Keratinocyte (primary cell): ENCODE measurements at regions not wholly inside any gene's neighbourhood (a gene's known extent, or its start where the extent isn't known, plus 50 kb on each side); places are given as distances from the start of the nearest gene placed in this dataset.

Experiments
- DNase-seq: peaks from one replicate; pipeline ENCODE4 v3.0.0-alpha.2; 2011; ENCODE audit warnings: low read depth, missing footprints, low spot score
- FAIRE-seq: peaks from 2 replicates; lab custom pipeline; 2011; peaks lifted over from hg19 to GRCh38; lab: Jason Lieb, UNC
- H2AFZ ChIP-seq: 2 replicates; pipeline ENCODE4 v1.6.0; 2012; ENCODE audit warnings: low read length, control low read depth, inconsistent platforms; ENCODE audit not compliant: control insufficient read depth
- H3K27ac ChIP-seq: 2 replicates; pipeline ENCODE4 v1.5.1; 2011; ENCODE audit warnings: low read length; ENCODE audit not compliant: control insufficient read depth, insufficient read depth
- H3K27me3 ChIP-seq: 3 replicates; pipeline ENCODE4 v1.6.0; 2011; ENCODE audit warnings: low read length; ENCODE audit not compliant: control insufficient read depth, insufficient read depth; ENCODE audit errors: extremely low read depth
- H3K36me3 ChIP-seq, 2 experiments: 2 replicates in 1 of 2; 3 replicates in 1 of 2; pipeline ENCODE4 v1.5.1; 2011; ENCODE audit warnings: low read length in 2 of 2, mild to moderate bottlenecking in 1 of 2; ENCODE audit not compliant: control insufficient read depth in 2 of 2, insufficient read depth in 2 of 2; ENCODE audit errors: extremely low read depth in 1 of 2
- H3K4me1 ChIP-seq: 3 replicates; pipeline ENCODE4 v1.5.1; 2011; ENCODE audit warnings: low read length; ENCODE audit not compliant: control insufficient read depth, insufficient read depth; ENCODE audit errors: extremely low read depth
- H3K4me2 ChIP-seq: 3 replicates; pipeline ENCODE4 v1.6.0; 2011; ENCODE audit warnings: low read depth, low read length; ENCODE audit not compliant: control insufficient read depth, insufficient read depth; ENCODE audit errors: extremely low read depth
- H3K4me3 ChIP-seq, 3 experiments: fragments of 200-600 bp in 1 of 3; sonication (generic) in 1 of 3; 2 replicates in 2 of 3; 3 replicates in 1 of 3; pipeline ENCODE4 v1.5.1; 2011 to 2016; ENCODE audit warnings: low read length in 3 of 3, mild to moderate bottlenecking in 3 of 3, control low read depth in 2 of 3, inconsistent platforms in 1 of 3, low read depth in 1 of 3, mixed read lengths in 1 of 3, mixed run types in 1 of 3, moderate library complexity in 1 of 3; ENCODE audit not compliant: control insufficient read depth in 2 of 3, insufficient read depth in 2 of 3; ENCODE audit errors: extremely low read depth in 1 of 3
- H3K79me2 ChIP-seq: 2 replicates; pipeline ENCODE4 v1.6.0; 2012; ENCODE audit warnings: low read length; ENCODE audit not compliant: control insufficient read depth, insufficient read depth
- H3K9ac ChIP-seq: 3 replicates; pipeline ENCODE4 v1.6.0; 2011; ENCODE audit warnings: low read length; ENCODE audit not compliant: control insufficient read depth, insufficient read depth; ENCODE audit errors: extremely low read depth
- H3K9me1 ChIP-seq: 3 replicates; pipeline ENCODE4 v1.6.0; 2011; ENCODE audit warnings: low read length; ENCODE audit not compliant: control insufficient read depth, insufficient read depth; ENCODE audit errors: extremely low read depth
- H3K9me3 ChIP-seq: 2 replicates; pipeline ENCODE4 v1.5.1; 2012; ENCODE audit warnings: low read depth, low read length; ENCODE audit not compliant: control insufficient read depth
- H4K20me1 ChIP-seq: 3 replicates; pipeline ENCODE4 v1.6.0; 2011; ENCODE audit warnings: low read length; ENCODE audit not compliant: control insufficient read depth, insufficient read depth; ENCODE audit errors: extremely low read depth
- CTCF ChIP-seq, 3 experiments: IDR thresholded peaks in 1 of 3; conservative IDR thresholded peaks in 1 of 3; optimal IDR thresholded peaks in 1 of 3; 2 replicates in 2 of 3; 3 replicates in 1 of 3; pipeline versions ENCODE3 to v1.5.1; 2011; ENCODE audit warnings: low read length in 3 of 3, mild to moderate bottlenecking in 3 of 3, moderate library complexity in 2 of 3, control low read depth in 1 of 3, inconsistent platforms in 1 of 3; ENCODE audit not compliant: insufficient read depth in 2 of 3; ENCODE audit errors: extremely low read depth in 1 of 3
- EZH2 ChIP-seq: IDR thresholded peaks from one replicate; pipeline ENCODE4 v1.6.1; 2012; ENCODE audit warnings: inconsistent platforms, mild to moderate bottlenecking, low read length, moderate library complexity
- dilution Hi-C: fragments of 300-500 bp; cut with MboI; formaldehyde crosslinking; loops from one replicate; pipeline ENCODE4 v1.7.0; 2020; ENCODE audit warnings: low sequenced_read_pairs; ENCODE audit not compliant: extremely low pct_ligation_motif_present

- no peak overlapping the region for H3K9ac ChIP-seq
- H3K4me1 ChIP-seq, result no peaks in the 10 kb centered on the region
- no peaks in the 10 kb centered on the region for H3K27me3 ChIP-seq
- DNase-seq (no peak), FAIRE-seq (no peak)
- no peaks in the 10 kb centered on the region for H3K79me2 ChIP-seq
- no peak for TF ChIP-seq EZH2
- no peak for TF ChIP-seq CTCF (optimal IDR thresholded peaks at IDR 0.05 in 1 of 3, IDR thresholded peaks at IDR 0.05 in 1 of 3, conservative IDR thresholded peaks at IDR 0.05 in 1 of 3; ENCODE audit: extremely low read depth in 1 of 3, insufficient read depth in 2 of 3, low read length in 3 of 3)
- no peak overlapping the region for H2AFZ ChIP-seq
- no peaks in the 10 kb centered on the region for H3K36me3 ChIP-seq
- H3K9me3 ChIP-seq, result no peaks in the 10 kb centered on the region
- no peaks in the 10 kb centered on the region for H3K9me1 ChIP-seq
- no peak overlapping the region for H3K4me3 ChIP-seq
- H3K27ac ChIP-seq, result no peak overlapping the region
- dilution Hi-C loops, result no loop called here
- H3K4me2 ChIP-seq, result no peak overlapping the region
- H4K20me1 ChIP-seq, result no peaks in the 10 kb centered on the region
Measured at GRCh38 chr18:75753753-75754152, 326.2 kb upstream of the SMIM21 start.

- Histone ChIP-seq H3K9me1 (no peaks in the 10 kb centered on the region), H3K36me3 (no peaks in the 10 kb centered on the region), H3K4me3 (no peak overlapping the region), H3K27me3 (no peaks in the 10 kb centered on the region), H4K20me1 (no peaks in the 10 kb centered on the region), H3K79me2 (no peaks in the 10 kb centered on the region), H2AFZ (no peak overlapping the region), H3K4me1 (no peaks in the 10 kb centered on the region), H3K27ac (no peak overlapping the region), H3K9me3 (no peaks in the 10 kb centered on the region), H3K4me2 (no peak overlapping the region), H3K9ac (no peak overlapping the region)
- dilution Hi-C loops, result no loop called here
- TF ChIP-seq CTCF (optimal IDR thresholded peaks at IDR 0.05 in 1 of 3, IDR thresholded peaks at IDR 0.05 in 1 of 3, conservative IDR thresholded peaks at IDR 0.05 in 1 of 3; ENCODE audit: extremely low read depth in 1 of 3, insufficient read depth in 2 of 3, low read length in 3 of 3), result no peak
- DNase-seq (no peak), FAIRE-seq (no peak)
Measured at GRCh38 chr18:75752740-75753263, 325.3 kb upstream of the SMIM21 start.
